Activated CD4-positive, alpha-beta T cell treated with anti-CD3 and anti-CD28 coated beads, Interleukin-2, amount 50 U/mL, for 24 hours (primary cell): ENCODE measurements at regions not wholly inside any gene's neighbourhood (a gene's known extent, or its start where the extent isn't known, plus 50 kb on each side); places are given as distances from the start of the nearest gene placed in this dataset.

ENCODE experiments used
- DNase-seq, 2 donors: peaks; one replicate each; pipeline ENCODE4 v3.0.0-alpha.2; 2020; ENCODE audit warnings: low read depth in 1 of 2, low spot score in 1 of 2

GRCh38 chr3:80238152-80238551 is 470.4 kb upstream of the ROBO1 start:
- DNase-seq = no peak

GRCh38 chr3:80234706-80235105 is 466.9 kb upstream of the ROBO1 start:
- DNase-seq = no peak

GRCh38 chr3:80233576-80233975 is 465.8 kb upstream of the ROBO1 start:
- no peak for DNase-seq

- DNase-seq = no peak
Observed at GRCh38 chr3:80232760-80233159, 465.0 kb upstream of the ROBO1 start.

GRCh38 chr3:80230962-80231361 is 463.2 kb upstream of the ROBO1 start:
- no peak for DNase-seq

- DNase-seq = no peak
Observed at GRCh38 chr3:80227216-80227615, 459.4 kb upstream of the ROBO1 start.

GRCh38 chr3:80215191-80215590 is 447.4 kb upstream of the ROBO1 start:
- no peak for DNase-seq

- DNase-seq = no peak
Observed at GRCh38 chr3:80213086-80213485, 445.3 kb upstream of the ROBO1 start.

- DNase-seq = no peak
Observed at GRCh38 chr3:80192936-80193335, 425.1 kb upstream of the ROBO1 start.

GRCh38 chr3:80190051-80190450 is 422.3 kb upstream of the ROBO1 start:
- DNase-seq = no peak

- DNase-seq = no peak
Observed at GRCh38 chr3:80187981-80188380, 420.2 kb upstream of the ROBO1 start.

- no peak for DNase-seq
Observed at GRCh38 chr3:80159990-80160506, 392.2 kb upstream of the ROBO1 start.

GRCh38 chr3:80158332-80158731 is 390.5 kb upstream of the ROBO1 start:
- no peak for DNase-seq

GRCh38 chr3:80157546-80157945 is 389.7 kb upstream of the ROBO1 start:
- DNase-seq = no peak

- DNase-seq = no peak
Observed at GRCh38 chr3:80152692-80153091, 384.9 kb upstream of the ROBO1 start.

GRCh38 chr3:80142714-80143113 is 374.9 kb upstream of the ROBO1 start:
- DNase-seq = no peak

GRCh38 chr3:80141557-80141956 is 373.8 kb upstream of the ROBO1 start:
- DNase-seq = no peak

- no peak for DNase-seq
Observed at GRCh38 chr3:80116281-80116680, 348.5 kb upstream of the ROBO1 start.

GRCh38 chr3:80114694-80115093 is 346.9 kb upstream of the ROBO1 start:
- DNase-seq = no peak

GRCh38 chr3:80113331-80113730 is 345.5 kb upstream of the ROBO1 start:
- no peak for DNase-seq

GRCh38 chr3:80099559-80100066 is 331.8 kb upstream of the ROBO1 start:
- no peak for DNase-seq

GRCh38 chr3:80097674-80098073 is 329.9 kb upstream of the ROBO1 start:
- DNase-seq = no peak

GRCh38 chr3:80096909-80097308 is 329.1 kb upstream of the ROBO1 start:
- DNase-seq = no peak

GRCh38 chr3:80094589-80094988 is 326.8 kb upstream of the ROBO1 start:
- no peak for DNase-seq
